MM.1S (cell line): ENCODE measurements at regions not wholly inside any gene's neighbourhood (a gene's known extent, or its start where the extent isn't known, plus 50 kb on each side); places are given as distances from the start of the nearest gene placed in this dataset.

ENCODE experiments used
- CTCF ChIP-seq: fragments of 300-600 bp; sonication (generic); IDR thresholded peaks from 2 replicates; pipeline ENCODE4 v1.5.1; 2016; ENCODE audit warnings: antibody characterized with exemption, low read length, mixed read lengths
- EZH2 ChIP-seq: fragments of 300-600 bp; sonication (generic); optimal IDR thresholded peaks from 2 replicates; pipeline ENCODE3; 2017; ENCODE audit warnings: low read depth, mild to moderate bottlenecking, antibody characterized with exemption, low read length, mixed read lengths
- EZH2phosphoT487 ChIP-seq: fragments of 300-600 bp; sonication (generic); IDR thresholded peaks from 2 replicates; pipeline ENCODE4 v1.6.1; 2018; ENCODE audit warnings: antibody characterized with exemption, low read length

- TF ChIP-seq CTCF (no peak), EZH2phosphoT487 (no peak), EZH2 (no peak)
These were observed 76.5 kb upstream of the WDR26 start for GRCh38 chr1:224510880-224511645.
